ENCODE measurements at regions not wholly inside any gene's neighbourhood (a gene's known extent, or its start where the extent isn't known, plus 50 kb on each side); places are given as distances from the start of the nearest gene placed in this dataset.

GRCh38 chr13:106311004-106311403 is 224.5 kb downstream of the EFNB2 start:
- TF ChIP-seq POLR2AphosphoS5 (IDR thresholded peaks at IDR 0.05; ENCODE audit: borderline replicate concordance, low read depth, low read length) (no peak), EZH2 (IDR thresholded peaks at IDR 0.05) (no peak)

All from SK-N-MC (cell line).